ENCODE measurements at regions not wholly inside any gene's neighbourhood (a gene's known extent, or its start where the extent isn't known, plus 50 kb on each side); places are given as distances from the start of the nearest gene placed in this dataset.

DNA sequence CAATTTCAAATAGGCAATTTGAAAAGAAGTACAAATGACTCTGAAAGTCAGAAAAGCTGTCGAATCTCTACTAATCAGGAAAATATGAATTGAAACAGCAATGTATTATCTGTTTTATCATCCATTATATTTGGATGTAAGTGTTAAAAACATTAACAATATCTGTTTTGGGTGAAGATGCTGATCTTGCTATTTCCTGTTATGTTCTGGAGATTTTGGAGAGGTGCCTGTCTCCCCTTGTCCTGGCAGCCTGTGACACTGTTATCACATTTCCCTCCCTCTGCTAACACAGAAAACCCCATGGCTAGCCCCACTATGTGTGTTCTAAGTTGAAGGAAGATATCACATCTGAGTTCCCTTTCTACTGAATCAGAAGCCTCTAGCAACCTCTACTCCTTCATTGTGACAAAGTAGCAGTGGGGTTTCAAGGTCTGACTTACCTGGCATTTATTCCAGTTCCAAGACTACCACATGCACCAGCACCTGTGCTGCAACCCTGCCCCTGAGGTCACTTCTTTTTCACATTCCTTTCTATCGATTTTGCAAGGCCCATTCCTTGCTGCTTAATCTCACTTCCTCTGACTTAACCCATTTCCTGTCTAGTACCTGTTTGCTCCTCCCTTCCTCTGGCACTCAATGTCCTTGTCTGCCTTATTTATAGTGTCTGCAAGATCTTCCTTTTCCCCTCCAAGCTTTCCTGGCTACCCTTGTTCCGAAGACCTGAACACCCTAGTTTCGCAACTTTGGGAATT is 95.5 kb upstream of the COL8A1 start:
- TF ChIP-seq, protein P1, sequence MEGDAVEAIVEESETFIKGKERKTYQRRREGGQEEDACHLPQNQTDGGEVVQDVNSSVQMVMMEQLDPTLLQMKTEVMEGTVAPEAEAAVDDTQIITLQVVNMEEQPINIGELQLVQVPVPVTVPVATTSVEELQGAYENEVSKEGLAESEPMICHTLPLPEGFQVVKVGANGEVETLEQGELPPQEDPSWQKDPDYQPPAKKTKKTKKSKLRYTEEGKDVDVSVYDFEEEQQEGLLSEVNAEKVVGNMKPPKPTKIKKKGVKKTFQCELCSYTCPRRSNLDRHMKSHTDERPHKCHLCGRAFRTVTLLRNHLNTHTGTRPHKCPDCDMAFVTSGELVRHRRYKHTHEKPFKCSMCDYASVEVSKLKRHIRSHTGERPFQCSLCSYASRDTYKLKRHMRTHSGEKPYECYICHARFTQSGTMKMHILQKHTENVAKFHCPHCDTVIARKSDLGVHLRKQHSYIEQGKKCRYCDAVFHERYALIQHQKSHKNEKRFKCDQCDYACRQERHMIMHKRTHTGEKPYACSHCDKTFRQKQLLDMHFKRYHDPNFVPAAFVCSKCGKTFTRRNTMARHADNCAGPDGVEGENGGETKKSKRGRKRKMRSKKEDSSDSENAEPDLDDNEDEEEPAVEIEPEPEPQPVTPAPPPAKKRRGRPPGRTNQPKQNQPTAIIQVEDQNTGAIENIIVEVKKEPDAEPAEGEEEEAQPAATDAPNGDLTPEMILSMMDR (conservative IDR thresholded peaks at IDR 0.05; ENCODE audit: low read length): no peak
- H3K4me3 ChIP-seq (ENCODE audit: low read length): no peak overlapping the region
- DNase-seq (ENCODE audit: low read depth): no peak

DNA sequence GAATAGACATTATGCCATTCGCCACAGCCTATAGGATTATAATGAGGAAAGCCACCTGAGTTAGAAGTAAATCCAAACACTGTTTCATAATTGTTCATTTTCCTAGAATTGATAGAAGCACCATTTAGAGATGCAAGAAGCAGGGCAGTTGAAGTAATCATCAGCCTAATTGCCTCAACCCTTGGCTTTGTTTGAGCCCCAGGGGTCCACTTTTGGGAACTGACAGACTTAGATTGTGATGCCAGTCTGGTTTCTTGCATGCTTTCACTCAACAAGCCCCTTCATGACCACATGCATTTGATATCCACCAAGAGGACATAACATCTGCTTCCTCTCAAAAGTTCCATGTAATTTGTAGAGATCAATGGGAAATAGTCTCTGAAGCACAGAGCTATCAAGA is 97.2 kb upstream of the COL8A1 start:
- H3K4me3 ChIP-seq (ENCODE audit: low read length): no peak overlapping the region
- TF ChIP-seq, protein P1 (conservative IDR thresholded peaks at IDR 0.05; ENCODE audit: low read length): no peak
- no peak for DNase-seq (ENCODE audit: low read depth)

DNA sequence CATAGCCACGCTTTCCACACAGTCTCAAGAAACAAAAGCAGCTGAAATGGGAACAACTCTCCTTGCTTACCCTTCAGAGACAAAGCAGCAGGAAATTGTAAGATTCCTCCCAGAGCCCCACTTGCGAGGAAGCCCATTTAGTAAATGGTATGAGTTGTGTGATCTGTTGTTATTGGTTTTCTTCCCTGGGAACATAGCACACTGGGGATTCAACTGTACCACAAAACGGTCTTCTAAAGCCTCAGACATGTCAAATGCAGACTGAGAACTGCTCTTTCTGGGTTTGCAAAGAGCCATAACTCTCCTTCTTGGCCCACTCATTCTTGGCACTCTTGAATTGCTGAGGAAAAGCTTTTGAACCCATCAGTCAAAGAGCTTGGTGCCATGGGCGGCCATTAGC is 101.0 kb upstream of the COL8A1 start:
- no peak for DNase-seq (ENCODE audit: low read depth)
- TF ChIP-seq, protein P1 (conservative IDR thresholded peaks at IDR 0.05; ENCODE audit: low read length): no peak
- H3K4me3 ChIP-seq (ENCODE audit: low read length): no peak overlapping the region

DNA sequence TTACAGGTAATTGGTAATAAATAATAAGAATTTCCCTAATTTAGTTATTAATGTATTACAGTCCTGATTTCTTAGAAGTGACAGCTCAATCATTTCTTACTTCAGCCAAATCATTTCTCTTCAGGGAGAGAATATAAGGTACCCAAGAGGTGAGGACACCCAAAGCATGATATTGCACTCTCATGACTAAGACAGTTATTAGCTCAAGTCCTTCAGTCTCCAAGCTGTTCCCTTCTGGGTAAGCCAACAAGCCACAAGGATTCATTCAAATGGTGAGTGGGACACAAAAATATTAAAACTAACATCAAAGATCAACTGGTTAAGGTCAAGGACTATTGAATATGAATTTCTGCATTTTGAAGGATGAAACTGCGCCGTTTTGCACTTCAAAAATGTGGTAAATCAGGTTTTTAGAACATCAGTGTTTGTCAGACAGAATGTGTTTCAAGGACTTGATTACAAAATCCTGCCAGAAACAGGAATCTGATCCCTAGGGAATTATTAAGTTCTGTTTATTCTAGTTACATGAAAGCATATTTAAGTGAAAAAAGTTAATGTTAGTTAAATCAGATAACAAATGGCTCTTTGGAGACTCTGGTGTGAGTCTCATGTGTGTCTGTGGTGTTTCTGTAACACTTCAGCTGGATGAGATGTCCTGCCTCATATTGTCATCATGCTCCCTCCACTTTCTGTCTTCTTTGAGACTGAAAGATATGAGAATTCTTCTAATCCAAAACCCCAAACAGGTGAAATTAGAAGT is 101.7 kb upstream of the COL8A1 start:
- TF ChIP-seq, protein P1 (conservative IDR thresholded peaks at IDR 0.05; ENCODE audit: low read length): no peak
- peak; percentile 69 for DNase-seq (ENCODE audit: low read depth)
- H3K4me3 ChIP-seq (ENCODE audit: low read length): no peak overlapping the region

DNA sequence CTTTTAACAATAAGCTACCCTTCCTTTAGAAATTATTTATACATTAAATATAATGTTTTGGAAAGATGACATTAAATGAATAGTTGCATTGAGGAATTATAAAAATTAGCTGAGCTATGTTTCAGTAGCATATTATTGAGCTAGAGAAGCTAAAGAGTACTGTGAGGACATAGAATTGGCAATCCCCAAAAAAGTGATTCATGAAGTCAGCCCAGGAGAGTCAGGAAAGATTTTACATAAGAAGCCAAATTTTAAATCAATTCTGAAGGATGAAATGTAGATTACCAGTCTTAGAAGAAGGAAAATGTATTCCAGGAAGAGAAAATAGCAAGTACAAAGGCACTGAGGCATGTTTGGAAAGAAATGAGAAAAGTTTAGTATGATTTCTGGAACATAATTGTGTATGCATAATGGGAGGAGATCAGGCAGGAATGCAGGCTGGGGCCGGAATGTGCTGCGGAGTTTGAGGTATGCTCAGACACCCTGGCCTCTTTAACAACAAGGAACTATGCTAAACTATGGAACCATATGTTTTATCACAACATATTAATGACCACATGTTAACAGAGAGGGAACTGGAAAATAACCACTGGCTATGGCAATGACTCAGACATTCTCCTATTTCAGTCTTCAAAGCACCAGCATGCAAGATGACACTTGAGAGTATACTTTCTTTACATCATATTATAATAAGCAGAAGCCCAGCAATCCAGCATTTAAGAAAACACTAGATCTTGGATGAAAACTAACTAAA is 103.3 kb upstream of the COL8A1 start:
- H3K4me3 ChIP-seq (ENCODE audit: low read length): no peak overlapping the region
- TF ChIP-seq, protein P1 (conservative IDR thresholded peaks at IDR 0.05; ENCODE audit: low read length): no peak
- DNase-seq (ENCODE audit: low read depth): peak; percentile 74

DNA sequence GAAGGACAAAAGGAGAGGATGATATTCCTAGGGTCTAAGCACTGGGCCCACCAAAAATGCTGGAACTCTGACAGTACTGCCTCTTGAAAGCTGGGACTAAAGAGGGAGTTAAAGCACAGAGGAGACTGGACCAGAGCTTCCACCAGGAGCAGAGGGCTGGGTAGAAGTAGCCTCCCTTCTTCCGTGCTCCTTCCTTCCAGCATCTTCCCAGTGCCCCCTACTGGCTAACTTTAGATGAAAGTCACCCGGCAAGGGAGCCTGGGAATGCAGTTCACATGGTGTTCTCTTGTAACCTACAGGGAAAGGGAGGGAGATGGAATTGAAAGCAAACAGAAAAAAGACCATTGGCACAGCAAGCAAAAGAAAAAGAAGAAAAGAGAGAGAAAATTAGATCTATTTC is 106.1 kb upstream of the COL8A1 start:
- DNase-seq (ENCODE audit: low read depth): peak; percentile 80
- no peak overlapping the region for H3K4me3 ChIP-seq (ENCODE audit: low read length)
- TF ChIP-seq, protein P1 (conservative IDR thresholded peaks at IDR 0.05; ENCODE audit: low read length): peak; percentile 63

All from AG10803 (cell line).